Heart left ventricle (tissue), 16 donors: ENCODE measurements at regions not wholly inside any gene's neighbourhood (a gene's known extent, or its start where the extent isn't known, plus 50 kb on each side); places are given as distances from the start of the nearest gene placed in this dataset.

ENCODE experiments used
- ATAC-seq, 4 donors: fragments of 200-7000 bp; cut with Tn5 transposase; one replicate each; pipeline ENCODE4 v1.9.1; 2020 to 2022; ENCODE audit warnings: moderate library complexity in 4 of 4, mild to moderate bottlenecking in 3 of 4, moderate number of reproducible peaks in 1 of 4
- DNase-seq, 5 donors: peaks; one replicate each; pipeline ENCODE4 v3.0.0-alpha.2; 2020
- H3K27ac ChIP-seq, 12 donors: fragments of 200-600 bp; sonication (generic) in 4 of 12; one replicate each; pipeline versions ENCODE4 v1.5.0 to v1.8.0; 2016 to 2022; ENCODE audit warnings: mild to moderate bottlenecking in 2 of 12
- H3K27me3 ChIP-seq, 9 donors: fragments of 200-600 bp; sonication (generic) in 2 of 9; one replicate each; pipeline versions ENCODE4 v1.5.1 to v1.8.0; 2016 to 2022; ENCODE audit warnings: mild to moderate bottlenecking in 3 of 9
- H3K36me3 ChIP-seq, 9 donors: fragments of 200-600 bp; sonication (generic) in 2 of 9; one replicate each; pipeline versions ENCODE4 v1.5.0 to v1.8.0; 2018 to 2022; ENCODE audit warnings: mild to moderate bottlenecking in 2 of 9
- H3K4me1 ChIP-seq, 12 donors: fragments of 200-600 bp; sonication (generic) in 4 of 12; one replicate each; pipeline versions ENCODE4 v1.5.0 to v1.8.0; 2016 to 2022; ENCODE audit warnings: mild to moderate bottlenecking in 3 of 12
- H3K4me3 ChIP-seq, 12 donors: fragments of 200-600 bp; sonication (generic) in 4 of 12; one replicate each; pipeline versions ENCODE4 v1.5.0 to v1.8.0; 2017 to 2022; ENCODE audit warnings: mild to moderate bottlenecking in 9 of 12, moderate library complexity in 4 of 12
- H3K9me3 ChIP-seq, 12 donors: fragments of 200-600 bp; sonication (generic) in 4 of 12; one replicate each; pipeline versions ENCODE4 v1.5.0 to v1.8.0; 2016 to 2022; ENCODE audit warnings: mild to moderate bottlenecking in 1 of 12
- CTCF ChIP-seq, 12 donors: fragments of 200-600 bp; sonication (generic) in 4 of 12; IDR thresholded peaks; one replicate each; pipeline versions ENCODE4 v1.5.0 to v1.8.0; 2018 to 2022; ENCODE audit warnings: antibody characterized with exemption in 12 of 12, mild to moderate bottlenecking in 5 of 12
- POLR2A ChIP-seq, 2 donors: fragments of 450-650 bp; IDR thresholded peaks; one replicate each; pipeline ENCODE4 v1.6.1; 2017; ENCODE audit warnings: antibody characterized with exemption in 2 of 2, mild to moderate bottlenecking in 2 of 2, moderate library complexity in 2 of 2
- WGBS, 4 donors: extraction: QIAGEN DNeasy Blood & Tissue Kit in 2 of 4; methylation state at CpG; one replicate each; pipeline versions ENCODE4 v1.1.5 to v1.1.7; 2013 to 2018; 5-methylcytosine and 5-hydroxymethylcytosine counted together
- intact Hi-C, 10 donors: fragments of 100-400 bp; cut with DNase I; formaldehyde crosslinking; loops; one replicate each; pipeline versions ENCODE4 v1.11.1 to v1.14.2; 2022
- donor health status: ischemic (EF 13 %, LVEDD 7.1; RV severe dilation, severe dysfunction).
- donor health status: healthy with polysubstance abuse.
- donor health status: DM: no; HTN: yes; CAD: no.
- donor health status: DM: no; HTN: no; CAD: no.
- donor health status: ischemic (EF 25% LVEDD 6.9; RV normal size, moderate dysfunction).
- donor health status: ischemic (EF 25% LVEDD 5.7; RV mildly dilated, moderate dysfunction).
- donor health status: healthy.
- donor health status: DM: yes; HTN: yes; CAD: no.
- donor health status: ischemic (EF 35%, LVEDD 5.7; RV mildly dilated, moderate dysfunction).
- donor health status: nonischemic (EF 11% LVEDD 7.7; RV severe dilation, severe dysfunction).
- donor health status: DM: yes; HTN: yes; CAD: no.
- donor health status: PGD.
- donor health status: ischemic (EF 29% LVEDD 5.4; RV normal size, mild dysfunction).
- donor health status: nonischemic (EF 23%, LVEDD 6.1; RV moderate dilation, normal function).

GRCh38 chr6:106729841-106730240, 100.5 kb downstream of the QRSL1 start:
- ATAC-seq, result no peak
- WGBS, 4 donors, result 66 to 80% (median 70%) methylated on average over 4 of the region's 4 CpGs
- intact Hi-C loops, result no loop called here

GRCh38 chr6:106728296-106728870, 99.0 kb downstream of the QRSL1 start:
- DNase-seq, result no peak
- TF ChIP-seq CTCF (IDR thresholded peaks at IDR 0.05) (no peak), POLR2A (IDR thresholded peaks at IDR 0.05) (no peak)
- intact Hi-C loops, result no loop called here
- no peaks in the 10 kb centered on the region for H3K4me1 ChIP-seq
- no peak overlapping the region for H3K4me3 ChIP-seq
- 77 to 86% (median 82%) methylated on average over 5 of the region's 5 CpGs for WGBS, 4 donors
- H3K27ac ChIP-seq, result no peak overlapping the region
- ATAC-seq, result no peak
- H3K36me3 ChIP-seq, result no peaks in the 10 kb centered on the region
- no peaks in the 10 kb centered on the region for H3K9me3 ChIP-seq
- H3K27me3 ChIP-seq, result no peaks in the 10 kb centered on the region

More at GRCh38 chr6:106729841-106730240, 100.5 kb downstream of the QRSL1 start:
- Histone ChIP-seq H3K4me1 (no peaks in the 10 kb centered on the region), H3K36me3 (no peaks in the 10 kb centered on the region), H3K27ac (no peak overlapping the region), H3K27me3 (no peaks in the 10 kb centered on the region), H3K9me3 (no peaks in the 10 kb centered on the region), H3K4me3 (no peak overlapping the region)
- DNase-seq, result no peak
- TF ChIP-seq CTCF (IDR thresholded peaks at IDR 0.05), result no peak
- no peak for TF ChIP-seq POLR2A (IDR thresholded peaks at IDR 0.05)

- DNase-seq (no peak), ATAC-seq (no peak)
- Histone ChIP-seq H3K9me3 (no peaks in the 10 kb centered on the region), H3K27ac (no peak overlapping the region), H3K36me3 (no peaks in the 10 kb centered on the region), H3K4me1 (no peaks in the 10 kb centered on the region), H3K4me3 (no peak overlapping the region), H3K27me3 (no peaks in the 10 kb centered on the region)
- intact Hi-C loops, result no loop called here
- 78 to 83% (median 80%) methylated on average over 3 of the region's 3 CpGs for WGBS, 4 donors
- TF ChIP-seq CTCF (IDR thresholded peaks at IDR 0.05), result no peak
- no peak for TF ChIP-seq POLR2A (IDR thresholded peaks at IDR 0.05)
These were observed 98.2 kb downstream of the QRSL1 start for GRCh38 chr6:106727480-106728149.

GRCh38 chr6:106724848-106725247, 95.5 kb downstream of the QRSL1 start:
- Histone ChIP-seq H3K4me3 (no peak overlapping the region), H3K36me3 (no peaks in the 10 kb centered on the region), H3K9me3 (no peaks in the 10 kb centered on the region), H3K4me1 (no peaks in the 10 kb centered on the region), H3K27me3 (no peaks in the 10 kb centered on the region), H3K27ac (no peak overlapping the region)
- ATAC-seq, result no peak
- no peak for DNase-seq
- intact Hi-C loops, result no loop called here
- TF ChIP-seq CTCF (IDR thresholded peaks at IDR 0.05) (no peak), POLR2A (IDR thresholded peaks at IDR 0.05) (no peak)
- 46 to 63% (median 57%) methylated on average over 2 of the region's 2 CpGs for WGBS, 4 donors
